AG04449 (cell line): ENCODE measurements at regions not wholly inside any gene's neighbourhood (a gene's known extent, or its start where the extent isn't known, plus 50 kb on each side); places are given as distances from the start of the nearest gene placed in this dataset.

Experiments used
- CTCF ChIA-PET: fragments of 350-600 bp; formaldehyde crosslinking; extraction: SDS; loops from one replicate; lab custom pipeline; 2021; ENCODE audit warnings: antibody characterized with exemption; lab: Yijun Ruan, JAX
- POLR2A ChIA-PET: fragments of 400-600, 350-600 bp; formaldehyde crosslinking; extraction: SDS; loops from one replicate; lab custom pipeline; 2020; ENCODE audit warnings: antibody characterized with exemption, inconsistent platforms; lab: Yijun Ruan, JAX
- DNase-seq: peaks from one replicate; pipeline ENCODE4 v3.0.0-alpha.2; 2010; ENCODE audit warnings: low read depth, low spot score
- H3K4me3 ChIP-seq: 2 replicates; pipeline ENCODE4 v1.5.1; 2011; ENCODE audit warnings: low read depth, mild to moderate bottlenecking, control low read depth, low read length
- CTCF ChIP-seq: IDR thresholded peaks from one replicate; pipeline ENCODE4 v1.5.1; 2011; ENCODE audit warnings: mild to moderate bottlenecking, moderate library complexity, low read length, control low read depth, inconsistent platforms; ENCODE audit not compliant: insufficient read depth; ENCODE audit errors: missing control alignments

- no peak for DNase-seq
- TF ChIP-seq CTCF = no peak
- CTCF ChIA-PET = interaction anchor here (1.2 to 1.7 kb wide), 7 partner anchors 9 to 115 kb away, joined by 3 to 8 read pairs (median 4); no protein-coding TSS in a partner anchor
- H3K4me3 ChIP-seq = no peak overlapping the region
- POLR2A ChIA-PET = interaction anchor here (0.6 kb wide), 1 partner anchor 343 kb away, joined by 4 read pairs; no protein-coding TSS in a partner anchor
These were observed 61.9 kb downstream of the EXOSC2 start for GRCh38 chr9:130755377-130756007.

GRCh38 chr9:130756037-130756436, 62.5 kb downstream of the EXOSC2 start:
- TF ChIP-seq CTCF = no peak
- POLR2A ChIA-PET = interaction anchor here (0.6 kb wide), 1 partner anchor 343 kb away, joined by 4 read pairs; no protein-coding TSS in a partner anchor
- CTCF ChIA-PET = interaction anchor here (0.8 to 1.7 kb wide), 8 partner anchors 9 to 115 kb away, joined by 3 to 18 read pairs (median 3); no protein-coding TSS in a partner anchor

GRCh38 chr9:130756455-130757152, 63.0 kb downstream of the EXOSC2 start:
- DNase-seq = no peak
- no peak overlapping the region for H3K4me3 ChIP-seq
- TF ChIP-seq CTCF = no peak
- ChIA-PET CTCF (interaction anchor here (0.8 to 1.7 kb wide), 9 partner anchors 8 to 114 kb away, joined by 3 to 18 read pairs (median 3); no protein-coding TSS in a partner anchor), POLR2A (no interaction called here)

More at GRCh38 chr9:130756037-130756436, 62.5 kb downstream of the EXOSC2 start:
- no peak overlapping the region for H3K4me3 ChIP-seq
- no peak for DNase-seq

- no peak for TF ChIP-seq CTCF
- H3K4me3 ChIP-seq = no peak overlapping the region
- DNase-seq = no peak
- CTCF ChIA-PET = interaction anchor here (1.3 to 1.9 kb wide), 5 partner anchors 12 to 109 kb away, joined by 3 to 5 read pairs (median 4); no protein-coding TSS in a partner anchor
- POLR2A ChIA-PET = no interaction called here
These were observed 66.2 kb downstream of the EXOSC2 start for GRCh38 chr9:130759738-130760137.

GRCh38 chr9:130763331-130764171, 70.0 kb downstream of the EXOSC2 start:
- POLR2A ChIA-PET = no interaction called here
- no peak for DNase-seq
- no peak overlapping the region for H3K4me3 ChIP-seq
- CTCF ChIA-PET = interaction anchor here (1.1 to 15.2 kb wide), 7 partner anchors 8 to 102 kb away, joined by 3 to 311 read pairs (median 4); no protein-coding TSS in a partner anchor
- no peak for TF ChIP-seq CTCF
